Activated T-cell treated with anti-CD3 and anti-CD28 coated beads, Interleukin-2, amount 50 U/mL, for 24 hours (primary cell): ENCODE measurements at regions not wholly inside any gene's neighbourhood (a gene's known extent, or its start where the extent isn't known, plus 50 kb on each side); places are given as distances from the start of the nearest gene placed in this dataset.

Experiments used
- DNase-seq: peaks from one replicate; pipeline ENCODE4 v3.0.0-alpha.2; 2020
- H3K27ac Mint-ChIP-seq: 2 replicates; pipeline ENCODE4 v1.8.0; 2020; ENCODE audit warnings: mild to moderate bottlenecking, mixed read lengths
- H3K27me3 Mint-ChIP-seq: 2 replicates; pipeline ENCODE4 v1.8.0; 2020; ENCODE audit warnings: mixed read lengths
- H3K36me3 Mint-ChIP-seq: 2 replicates; pipeline ENCODE4 v1.8.0; 2020; ENCODE audit warnings: low read depth, mixed read lengths
- H3K4me1 Mint-ChIP-seq: 2 replicates; pipeline ENCODE4 v1.8.0; 2020; ENCODE audit warnings: low read depth, mixed read lengths
- H3K4me3 Mint-ChIP-seq: 2 replicates; pipeline ENCODE4 v1.8.0; 2020; ENCODE audit warnings: mild to moderate bottlenecking, moderate library complexity, mixed read lengths
- H3K9me3 Mint-ChIP-seq: 2 replicates; pipeline ENCODE4 v1.8.0; 2020; ENCODE audit warnings: mixed read lengths

DNA sequence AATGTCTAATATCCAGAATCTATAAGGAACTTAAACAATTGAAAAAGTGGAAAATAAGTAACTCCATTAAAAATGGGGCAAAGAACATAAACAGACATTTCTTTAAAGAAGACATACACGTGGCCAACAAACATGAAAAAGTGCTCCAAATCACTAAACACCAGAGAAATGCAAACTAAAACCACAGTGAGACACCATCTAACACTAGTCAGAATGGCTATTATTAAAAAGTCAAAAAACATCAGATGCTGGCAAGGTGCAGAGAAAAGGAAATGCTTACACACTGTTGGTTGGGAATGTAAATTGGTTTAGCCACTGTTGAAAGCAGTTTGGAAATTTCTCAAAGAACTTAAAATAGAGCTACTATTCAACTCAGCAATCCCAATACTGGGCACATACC lies 169.2 kb upstream of the MANEA start:
- Mint-ChIP-seq H3K36me3 (no peaks in the 10 kb centered on the region), H3K9me3 (no peaks in the 10 kb centered on the region), H3K27ac (no peak overlapping the region), H3K4me1 (no peaks in the 10 kb centered on the region), H3K27me3 (no peaks in the 10 kb centered on the region), H3K4me3 (no peak overlapping the region)
- no peak for DNase-seq

DNA sequence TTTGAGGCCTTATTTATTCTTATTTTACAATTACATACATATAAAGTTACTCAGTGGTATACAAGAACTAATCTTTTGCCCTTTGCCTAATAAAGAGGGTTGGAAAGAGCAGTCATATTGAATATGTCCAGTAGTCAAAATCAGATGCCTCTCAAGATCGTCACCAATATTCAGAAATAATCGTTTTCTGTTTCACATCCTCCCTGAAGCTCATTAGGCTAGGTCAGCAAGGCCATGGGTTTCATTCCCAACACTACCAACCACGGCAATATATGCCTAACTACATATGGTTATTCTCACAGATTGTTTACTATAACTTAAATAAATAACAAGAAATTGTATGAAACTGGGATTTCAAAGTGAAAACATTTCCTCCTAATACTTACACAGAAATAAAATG lies 167.2 kb upstream of the MANEA start:
- Mint-ChIP-seq H3K9me3 (no peaks in the 10 kb centered on the region), H3K27me3 (no peaks in the 10 kb centered on the region)

GRCh38 chr6:95413789-95414188 lies 163.5 kb upstream of the MANEA start:
- H3K27me3 Mint-ChIP-seq, result peaks cover 2% of the 10 kb centered on the region
- H3K27ac Mint-ChIP-seq, result no peak overlapping the region
- no peak overlapping the region for H3K4me3 Mint-ChIP-seq

More for the DNA sequence above, 167.2 kb upstream of the MANEA start:
- no peak for DNase-seq
- H3K27ac Mint-ChIP-seq, result no peak overlapping the region
- H3K36me3 Mint-ChIP-seq, result no peaks in the 10 kb centered on the region
- H3K4me1 Mint-ChIP-seq, result no peaks in the 10 kb centered on the region
- H3K4me3 Mint-ChIP-seq, result no peak overlapping the region

DNA sequence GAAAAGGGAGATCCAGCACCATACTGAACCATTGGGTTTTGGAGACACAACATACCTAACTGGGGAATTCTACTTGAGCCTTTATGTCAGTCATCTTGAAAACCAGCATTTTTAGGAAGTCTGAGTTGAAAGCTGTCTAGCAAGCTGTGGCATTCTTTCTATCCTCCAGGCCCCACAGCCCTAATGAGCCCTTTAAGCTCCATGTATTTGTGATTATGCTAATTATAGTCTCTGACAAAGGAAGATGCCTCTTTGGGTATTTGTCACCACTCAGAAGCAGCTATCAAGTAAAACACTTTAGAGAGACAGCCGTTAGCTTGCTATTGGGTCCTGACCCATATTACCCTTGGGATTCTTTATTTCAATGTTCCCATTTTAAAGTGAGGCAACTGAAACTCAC lies 159.5 kb upstream of the MANEA start:
- Mint-ChIP-seq H3K36me3 (no peaks in the 10 kb centered on the region), H3K27me3 (peaks cover 2% of the 10 kb centered on the region), H3K27ac (no peak overlapping the region), H3K9me3 (peaks cover 8% of the 10 kb centered on the region), H3K4me1 (no peaks in the 10 kb centered on the region), H3K4me3 (no peak overlapping the region)
- no peak for DNase-seq

More at GRCh38 chr6:95413789-95414188, 163.5 kb upstream of the MANEA start:
- no peaks in the 10 kb centered on the region for H3K9me3 Mint-ChIP-seq
- H3K36me3 Mint-ChIP-seq, result no peaks in the 10 kb centered on the region
- H3K4me1 Mint-ChIP-seq, result no peaks in the 10 kb centered on the region
- no peak for DNase-seq

DNA sequence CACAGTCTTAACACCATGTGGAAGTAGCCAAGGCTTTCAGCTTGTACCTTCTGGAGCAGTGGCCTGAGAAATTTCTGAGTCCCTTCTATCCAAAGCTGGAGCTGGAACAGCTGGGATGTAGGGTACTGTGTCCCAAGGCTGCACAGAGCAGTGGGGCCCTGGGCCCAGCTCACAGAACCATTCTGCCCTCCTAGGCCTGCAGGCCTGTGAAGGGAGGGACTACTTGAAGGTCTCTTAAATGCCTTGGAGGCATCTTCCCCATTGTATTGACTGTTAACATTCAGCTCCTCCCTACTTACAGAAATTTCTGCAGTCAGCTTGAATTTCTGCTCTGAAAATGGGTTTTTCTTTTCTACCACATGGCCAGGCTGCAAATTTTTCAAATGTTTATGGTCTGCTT lies 156.5 kb upstream of the MANEA start:
- Mint-ChIP-seq H3K27me3 (peaks cover 2% of the 10 kb centered on the region), H3K4me1 (no peaks in the 10 kb centered on the region), H3K27ac (no peak overlapping the region), H3K4me3 (no peak overlapping the region), H3K9me3 (peaks cover 8% of the 10 kb centered on the region), H3K36me3 (no peaks in the 10 kb centered on the region)
- DNase-seq, result no peak

GRCh38 chr6:95423331-95423730 lies 154.0 kb upstream of the MANEA start:
- Mint-ChIP-seq H3K9me3 (peaks cover 8% of the 10 kb centered on the region), H3K36me3 (no peaks in the 10 kb centered on the region), H3K27me3 (no peaks in the 10 kb centered on the region), H3K27ac (no peak overlapping the region), H3K4me3 (no peak overlapping the region), H3K4me1 (no peaks in the 10 kb centered on the region)
- DNase-seq, result no peak

GRCh38 chr6:95431637-95432228 lies 145.6 kb upstream of the MANEA start:
- DNase-seq, result no peak
- Mint-ChIP-seq H3K9me3 (no peaks in the 10 kb centered on the region), H3K27ac (no peak overlapping the region), H3K27me3 (peaks cover under 1% of the 10 kb centered on the region), H3K36me3 (no peaks in the 10 kb centered on the region), H3K4me3 (no peak overlapping the region), H3K4me1 (no peaks in the 10 kb centered on the region)

GRCh38 chr6:95439741-95440140 lies 137.6 kb upstream of the MANEA start:
- Mint-ChIP-seq H3K36me3 (no peaks in the 10 kb centered on the region), H3K27ac (no peak overlapping the region)

DNA sequence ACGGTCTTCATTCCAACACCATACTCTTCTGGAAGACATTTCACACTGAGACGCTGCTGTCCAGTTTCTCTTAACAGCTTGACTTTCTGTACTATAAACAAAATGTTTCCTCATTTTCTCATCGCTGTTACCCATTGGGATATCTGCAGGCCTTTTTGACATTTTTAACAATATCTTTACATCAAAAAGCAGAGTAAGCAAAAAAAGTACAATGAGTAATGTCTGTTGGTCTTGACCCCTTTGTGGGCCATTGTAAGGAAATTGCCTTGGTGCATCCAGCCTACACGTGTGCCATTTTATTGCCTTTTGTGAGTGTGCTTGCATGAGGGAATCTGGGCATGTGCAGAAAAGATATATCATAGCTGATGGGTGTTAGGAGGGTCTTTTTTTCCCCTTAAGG lies 129.1 kb upstream of the MANEA start:
- no peaks in the 10 kb centered on the region for H3K36me3 Mint-ChIP-seq
- H3K9me3 Mint-ChIP-seq, result peaks cover 2% of the 10 kb centered on the region
- no peaks in the 10 kb centered on the region for H3K27me3 Mint-ChIP-seq
- H3K27ac Mint-ChIP-seq, result no peak overlapping the region
- H3K4me1 Mint-ChIP-seq, result no peaks in the 10 kb centered on the region
- H3K4me3 Mint-ChIP-seq, result no peak overlapping the region
- DNase-seq, result no peak

More at GRCh38 chr6:95439741-95440140, 137.6 kb upstream of the MANEA start:
- Mint-ChIP-seq H3K27me3 (peaks cover 3% of the 10 kb centered on the region), H3K4me3 (no peak overlapping the region), H3K4me1 (no peaks in the 10 kb centered on the region), H3K9me3 (no peaks in the 10 kb centered on the region)
- no peak for DNase-seq

DNA sequence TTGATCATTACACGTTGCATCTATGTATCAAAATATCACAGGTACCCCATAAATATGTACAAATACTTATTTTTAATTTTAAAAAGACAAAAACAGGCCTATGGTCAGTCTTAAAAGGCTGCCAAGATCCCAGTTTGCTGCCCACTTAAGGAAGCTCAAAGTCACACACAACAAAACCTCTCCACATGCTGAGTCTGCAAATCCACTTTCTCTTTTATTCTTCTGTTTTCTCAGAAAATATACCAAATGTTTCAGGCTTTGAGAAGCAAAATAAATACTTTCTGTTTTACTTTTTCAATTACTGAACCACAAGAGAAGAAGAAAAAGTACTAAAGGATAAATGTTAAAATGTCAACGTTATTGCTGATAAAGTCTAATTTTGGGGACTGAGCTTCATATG lies 107.8 kb upstream of the MANEA start:
- no peaks in the 10 kb centered on the region for H3K36me3 Mint-ChIP-seq
- H3K9me3 Mint-ChIP-seq, result no peaks in the 10 kb centered on the region
- no peak for DNase-seq
- peaks cover 6% of the 10 kb centered on the region for H3K27me3 Mint-ChIP-seq
- H3K4me3 Mint-ChIP-seq, result no peak overlapping the region
- H3K27ac Mint-ChIP-seq, result no peak overlapping the region
- H3K4me1 Mint-ChIP-seq, result no peaks in the 10 kb centered on the region

GRCh38 chr6:95478941-95479340 lies 98.4 kb upstream of the MANEA start:
- Mint-ChIP-seq H3K9me3 (no peaks in the 10 kb centered on the region), H3K4me3 (no peak overlapping the region), H3K27me3 (peaks cover 2% of the 10 kb centered on the region), H3K27ac (no peak overlapping the region), H3K4me1 (no peaks in the 10 kb centered on the region), H3K36me3 (no peaks in the 10 kb centered on the region)
- DNase-seq, result no peak

DNA sequence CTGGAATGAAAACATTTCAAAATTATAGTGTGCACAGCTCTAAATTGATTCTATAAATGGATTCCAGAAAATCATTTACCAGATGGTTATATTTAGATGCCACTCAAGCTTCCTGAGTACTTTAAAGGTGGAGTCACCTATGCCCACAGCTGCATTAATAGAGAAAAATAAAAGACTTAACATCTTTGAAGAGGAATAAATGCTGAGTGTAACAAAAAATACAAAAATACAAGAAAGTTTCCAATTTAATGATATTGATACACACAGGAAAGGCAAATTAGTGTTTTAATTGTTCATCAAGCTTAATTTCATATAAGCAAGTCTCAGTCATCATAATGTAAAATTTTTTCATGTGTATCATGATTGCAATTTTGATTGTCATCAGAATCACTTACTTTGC lies 89.5 kb upstream of the MANEA start:
- no peak overlapping the region for H3K27ac Mint-ChIP-seq
- H3K9me3 Mint-ChIP-seq, result no peaks in the 10 kb centered on the region
- H3K27me3 Mint-ChIP-seq, result no peaks in the 10 kb centered on the region
- H3K36me3 Mint-ChIP-seq, result no peaks in the 10 kb centered on the region
- no peak for DNase-seq
- H3K4me1 Mint-ChIP-seq, result peaks cover 9% of the 10 kb centered on the region
- no peak overlapping the region for H3K4me3 Mint-ChIP-seq

GRCh38 chr6:95489185-95489863 lies 88.0 kb upstream of the MANEA start:
- Mint-ChIP-seq H3K9me3 (no peaks in the 10 kb centered on the region), H3K36me3 (no peaks in the 10 kb centered on the region), H3K4me3 (no peak overlapping the region), H3K27me3 (peaks cover 2% of the 10 kb centered on the region), H3K27ac (peak overlapping the region; percentile 23), H3K4me1 (peaks cover 9% of the 10 kb centered on the region)
- DNase-seq, result no peak

DNA sequence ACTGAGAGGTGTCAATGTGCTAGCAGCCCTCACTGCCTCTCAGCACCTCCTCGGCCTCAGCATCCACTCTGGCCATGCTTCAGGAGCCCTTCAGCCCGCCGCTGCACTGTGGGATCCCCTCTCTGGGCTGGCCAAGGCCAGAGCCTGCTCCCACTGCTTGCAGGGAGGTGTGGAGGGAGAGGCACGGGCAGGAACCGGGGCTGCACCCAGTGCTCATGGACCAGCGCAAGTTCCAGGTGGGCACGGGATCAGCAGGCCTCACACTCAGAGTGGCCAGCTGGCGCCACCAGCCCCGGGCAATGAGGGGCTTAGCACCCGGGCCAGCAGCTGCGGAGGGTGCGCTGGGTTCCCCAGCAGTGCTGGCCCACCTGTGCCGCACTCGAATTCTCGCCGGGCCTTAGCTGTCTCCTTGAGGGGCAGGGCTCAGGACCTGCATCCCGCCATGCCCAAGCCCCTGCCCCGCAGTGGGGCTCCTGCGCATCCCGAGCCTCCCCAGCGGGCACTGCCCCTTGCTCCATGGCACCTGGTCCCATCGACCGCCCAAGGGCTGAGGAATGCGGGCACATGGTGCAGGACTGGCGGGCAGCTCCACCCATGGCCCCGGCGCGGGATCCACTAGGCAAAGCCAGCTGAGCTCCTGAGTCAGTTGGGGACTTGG lies 80.4 kb upstream of the MANEA start:
- Mint-ChIP-seq H3K4me1 (no peaks in the 10 kb centered on the region), H3K4me3 (no peak overlapping the region), H3K9me3 (peaks cover 3% of the 10 kb centered on the region), H3K27me3 (peaks cover 6% of the 10 kb centered on the region), H3K27ac (no peak overlapping the region), H3K36me3 (no peaks in the 10 kb centered on the region)
- no peak for DNase-seq
